Breast epithelium (tissue), 4 donors: ENCODE measurements at regions not wholly inside any gene's neighbourhood (a gene's known extent, or its start where the extent isn't known, plus 50 kb on each side); places are given as distances from the start of the nearest gene placed in this dataset.

Experiments used
- DNase-seq, 2 donors: peaks; one replicate each; pipeline ENCODE4 v3.0.0-alpha.2; 2019; ENCODE audit warnings: low spot score in 2 of 2
- H3K27ac ChIP-seq, 2 donors: fragments of 200-600 bp; sonication (generic) in 1 of 2; one replicate each; pipeline ENCODE4 v1.5.1; 2016 to 2019; ENCODE audit warnings: mild to moderate bottlenecking in 1 of 2
- H3K27me3 ChIP-seq, 2 donors: fragments of 200-600 bp; sonication (generic) in 1 of 2; one replicate each; pipeline versions ENCODE4 v1.5.1 to v1.6.0; 2017 to 2019; ENCODE audit warnings: control low read depth in 1 of 2, mild to moderate bottlenecking in 1 of 2
- H3K36me3 ChIP-seq: fragments of 200-600 bp; one replicate; pipeline ENCODE4 v1.5.1; 2019
- H3K4me1 ChIP-seq, 2 donors: fragments of 200-600 bp; sonication (generic); one replicate each; pipeline ENCODE4 v1.5.1; 2016 to 2019; ENCODE audit warnings: control low read depth in 1 of 2
- H3K4me3 ChIP-seq, 3 donors: fragments of 200-600 bp; sonication (generic); 1 replicate in 2 of 3; 2 replicates in 1 of 3; pipeline ENCODE4 v1.5.1; 2016 to 2019; ENCODE audit warnings: mild to moderate bottlenecking in 3 of 3, moderate library complexity in 2 of 3
- H3K9me3 ChIP-seq, 2 donors: fragments of 200-600 bp; sonication (generic) in 1 of 2; one replicate each; pipeline ENCODE4 v1.5.1; 2016 to 2019; ENCODE audit warnings: control low read depth in 1 of 2
- POLR2A ChIP-seq: fragments of 450-650 bp; IDR thresholded peaks from one replicate; pipeline ENCODE4 v1.6.1; 2016; ENCODE audit warnings: antibody characterized with exemption, mild to moderate bottlenecking, moderate library complexity
- POLR2AphosphoS5 ChIP-seq, 3 donors: sonication (generic); formaldehyde crosslinking; IDR thresholded peaks; one replicate each; pipeline ENCODE4 v1.6.1; 2017; ENCODE audit warnings: antibody characterized with exemption in 3 of 3
- intact Hi-C: fragments of 100-400 bp; cut with DNase I; formaldehyde crosslinking; loops from one replicate; pipeline ENCODE4 v1.15.1; 2023; ENCODE audit warnings: low total_unique reads
- TF ChIP-seq, protein P1 (sequence below), 3 donors: fragments of 450-650 bp; IDR thresholded peaks; one replicate each; pipeline ENCODE4 v1.5.1; 2016 to 2017; ENCODE audit warnings: antibody characterized with exemption in 3 of 3, mild to moderate bottlenecking in 3 of 3, moderate library complexity in 3 of 3

DNA sequence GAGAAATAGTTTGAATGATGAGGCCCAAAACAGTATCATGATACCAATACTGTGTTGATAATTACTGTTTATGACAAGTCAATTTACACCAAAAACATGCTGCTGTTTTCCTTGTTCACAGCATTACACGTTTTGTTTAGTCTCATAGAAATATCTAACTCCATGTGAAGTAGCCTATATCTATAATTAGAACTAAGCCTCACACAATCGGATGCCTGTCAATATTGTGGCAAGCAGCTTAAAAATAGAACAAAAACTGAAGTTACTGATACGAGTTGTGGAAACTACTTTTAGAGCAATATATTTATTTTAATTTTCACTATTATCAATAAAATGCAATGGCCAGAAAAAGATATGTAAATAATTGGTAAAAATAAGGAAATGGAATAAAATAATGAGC lies 470.8 kb downstream of the ZEB2 start:
- Histone ChIP-seq H3K36me3 (no peaks in the 10 kb centered on the region), H3K4me3 (no peak overlapping the region), H3K27ac (no peak overlapping the region), H3K4me1 (no peaks in the 10 kb centered on the region), H3K27me3 (no peaks in the 10 kb centered on the region), H3K9me3 (no peaks in the 10 kb centered on the region)
- intact Hi-C loops, result no loop called here
- no peak for DNase-seq
- no peak for TF ChIP-seq POLR2A

GRCh38 chr2:144048631-144049060 lies 471.3 kb downstream of the ZEB2 start:
- DNase-seq, result no peak
- TF ChIP-seq POLR2A (no peak), POLR2AphosphoS5 (IDR thresholded peaks at IDR 0.05) (no peak)
- TF ChIP-seq, protein P1, sequence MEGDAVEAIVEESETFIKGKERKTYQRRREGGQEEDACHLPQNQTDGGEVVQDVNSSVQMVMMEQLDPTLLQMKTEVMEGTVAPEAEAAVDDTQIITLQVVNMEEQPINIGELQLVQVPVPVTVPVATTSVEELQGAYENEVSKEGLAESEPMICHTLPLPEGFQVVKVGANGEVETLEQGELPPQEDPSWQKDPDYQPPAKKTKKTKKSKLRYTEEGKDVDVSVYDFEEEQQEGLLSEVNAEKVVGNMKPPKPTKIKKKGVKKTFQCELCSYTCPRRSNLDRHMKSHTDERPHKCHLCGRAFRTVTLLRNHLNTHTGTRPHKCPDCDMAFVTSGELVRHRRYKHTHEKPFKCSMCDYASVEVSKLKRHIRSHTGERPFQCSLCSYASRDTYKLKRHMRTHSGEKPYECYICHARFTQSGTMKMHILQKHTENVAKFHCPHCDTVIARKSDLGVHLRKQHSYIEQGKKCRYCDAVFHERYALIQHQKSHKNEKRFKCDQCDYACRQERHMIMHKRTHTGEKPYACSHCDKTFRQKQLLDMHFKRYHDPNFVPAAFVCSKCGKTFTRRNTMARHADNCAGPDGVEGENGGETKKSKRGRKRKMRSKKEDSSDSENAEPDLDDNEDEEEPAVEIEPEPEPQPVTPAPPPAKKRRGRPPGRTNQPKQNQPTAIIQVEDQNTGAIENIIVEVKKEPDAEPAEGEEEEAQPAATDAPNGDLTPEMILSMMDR (IDR thresholded peaks at IDR 0.05), result no peak
- no peaks in the 10 kb centered on the region for H3K9me3 ChIP-seq
- H3K27ac ChIP-seq, result no peak overlapping the region
- H3K4me1 ChIP-seq, result no peaks in the 10 kb centered on the region
- H3K36me3 ChIP-seq, result no peaks in the 10 kb centered on the region
- intact Hi-C loops, result no loop called here
- H3K4me3 ChIP-seq, result no peak overlapping the region
- H3K27me3 ChIP-seq, result no peaks in the 10 kb centered on the region

DNA sequence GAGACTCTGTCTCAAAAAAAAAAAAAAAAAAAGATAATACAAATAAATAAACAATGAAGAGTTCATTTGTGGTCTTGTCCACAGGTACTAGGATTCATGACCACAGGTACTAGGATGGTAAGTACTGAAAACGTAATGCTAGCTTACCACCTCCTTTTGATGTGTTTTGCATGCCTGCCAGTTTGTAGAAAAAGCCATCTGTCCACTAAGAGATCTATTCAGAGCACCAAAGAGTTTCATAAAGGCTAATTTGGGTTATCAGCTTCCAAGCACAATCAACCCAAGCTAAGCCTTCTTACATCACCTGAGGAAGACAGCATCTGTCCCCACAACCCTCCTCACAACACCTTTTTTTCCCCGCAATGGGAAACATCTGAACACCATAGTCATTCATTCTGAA lies 477.2 kb downstream of the ZEB2 start:
- no peak for DNase-seq
- TF ChIP-seq, protein P1 (IDR thresholded peaks at IDR 0.05), result no peak
- no peak for TF ChIP-seq POLR2A
- TF ChIP-seq POLR2AphosphoS5 (IDR thresholded peaks at IDR 0.05), result no peak
- H3K4me3 ChIP-seq, result no peak overlapping the region
- no peaks in the 10 kb centered on the region for H3K4me1 ChIP-seq
- no peaks in the 10 kb centered on the region for H3K9me3 ChIP-seq
- intact Hi-C loops, result no loop called here
- H3K27me3 ChIP-seq, result no peaks in the 10 kb centered on the region
- H3K36me3 ChIP-seq, result no peaks in the 10 kb centered on the region
- H3K27ac ChIP-seq, result no peak overlapping the region

DNA sequence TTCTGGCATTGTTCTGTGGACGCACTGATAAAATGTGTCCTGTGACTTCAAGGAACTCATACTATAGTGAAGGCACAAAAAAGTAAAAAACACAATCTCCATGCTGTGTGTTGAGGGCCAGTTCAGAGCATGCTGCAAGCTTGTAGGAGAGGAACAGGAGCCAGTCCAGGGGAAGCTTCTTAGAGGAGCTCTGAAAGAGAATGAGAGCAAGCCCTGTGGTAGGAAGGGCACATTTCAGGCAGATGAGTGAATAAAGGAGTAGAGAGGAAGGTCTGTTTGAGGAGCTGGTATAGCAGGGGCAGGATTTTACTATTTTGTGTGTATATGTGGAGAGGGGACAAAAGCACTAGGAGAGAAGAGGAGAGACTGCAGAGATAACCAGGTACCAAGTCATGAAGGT lies 478.3 kb downstream of the ZEB2 start:
- intact Hi-C loops, result no loop called here
- no peak for DNase-seq
- Histone ChIP-seq H3K27ac (no peak overlapping the region), H3K9me3 (no peaks in the 10 kb centered on the region), H3K4me1 (no peaks in the 10 kb centered on the region), H3K36me3 (no peaks in the 10 kb centered on the region), H3K27me3 (no peaks in the 10 kb centered on the region), H3K4me3 (no peak overlapping the region)
- TF ChIP-seq, protein P1 (IDR thresholded peaks at IDR 0.05), result no peak
- no peak for TF ChIP-seq POLR2AphosphoS5 (IDR thresholded peaks at IDR 0.05)
- TF ChIP-seq POLR2A, result no peak

- Histone ChIP-seq H3K27me3 (no peaks in the 10 kb centered on the region), H3K36me3 (no peaks in the 10 kb centered on the region), H3K4me3 (no peak overlapping the region), H3K4me1 (no peaks in the 10 kb centered on the region), H3K27ac (no peak overlapping the region), H3K9me3 (no peaks in the 10 kb centered on the region)
- intact Hi-C loops, result no loop called here
- DNase-seq, result no peak
- TF ChIP-seq, protein P1 (IDR thresholded peaks at IDR 0.05), result no peak
- TF ChIP-seq POLR2A (no peak), POLR2AphosphoS5 (IDR thresholded peaks at IDR 0.05) (no peak)
These were observed 479.1 kb downstream of the ZEB2 start for GRCh38 chr2:144040834-144041233.

DNA sequence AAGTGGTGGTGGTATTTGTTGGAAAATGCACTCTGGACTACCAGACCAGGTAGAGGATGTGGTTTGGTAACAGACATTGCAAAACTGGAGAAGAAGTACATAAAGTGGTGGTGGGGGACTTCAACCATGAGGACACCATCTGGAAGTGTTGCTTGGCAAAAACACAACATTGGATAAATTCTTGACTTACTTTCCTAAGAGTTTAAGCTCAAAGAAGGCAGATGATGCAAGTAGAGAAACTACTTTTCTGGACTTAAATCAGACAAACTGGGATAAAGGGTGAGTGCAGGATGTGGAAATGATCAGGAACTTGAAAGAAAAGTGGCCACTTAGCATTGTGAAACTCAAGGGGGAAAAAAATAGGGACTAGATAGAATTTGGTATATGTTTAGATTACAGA lies 487.4 kb downstream of the ZEB2 start:
- no peaks in the 10 kb centered on the region for H3K27me3 ChIP-seq
- TF ChIP-seq, protein P1 (IDR thresholded peaks at IDR 0.05), result no peak
- no peak for TF ChIP-seq POLR2A
- no peak for TF ChIP-seq POLR2AphosphoS5 (IDR thresholded peaks at IDR 0.05)
- H3K4me1 ChIP-seq, result no peaks in the 10 kb centered on the region
- H3K27ac ChIP-seq, result no peak overlapping the region
- H3K9me3 ChIP-seq, result no peaks in the 10 kb centered on the region
- no peaks in the 10 kb centered on the region for H3K36me3 ChIP-seq
- intact Hi-C loops, result no loop called here
- no peak overlapping the region for H3K4me3 ChIP-seq
- no peak for DNase-seq
